ENCODE measurements at regions not wholly inside any gene's neighbourhood (a gene's known extent, or its start where the extent isn't known, plus 50 kb on each side); places are given as distances from the start of the nearest gene placed in this dataset.

- Histone ChIP-seq H3K36me3 (ENCODE audit: control insufficient read depth, insufficient read depth, low read length) (no peaks in the 10 kb centered on the region), H3K9ac (ENCODE audit: insufficient read depth in 1 of 2, low read depth in 2 of 2, low read length in 2 of 2) (no peak overlapping the region), H3K4me3 (no peak overlapping the region), H3K9me3 (replicated peaks; ENCODE audit: control insufficient read depth, insufficient read depth, low read depth, low read length) (no peaks in the 10 kb centered on the region), H3K79me2 (ENCODE audit: control insufficient read depth, insufficient read depth, low read length) (no peaks in the 10 kb centered on the region), H3K9me1 (ENCODE audit: control insufficient read depth, insufficient read depth, low read length) (no peaks in the 10 kb centered on the region), H2AFZ (ENCODE audit: low read depth, low read length) (no peak overlapping the region), H4K20me1 (replicated peaks; ENCODE audit: control insufficient read depth, insufficient read depth, low read length) (no peaks in the 10 kb centered on the region), H3K4me2 (ENCODE audit: insufficient read depth, low read length) (no peak overlapping the region), H3K27ac (ENCODE audit: extremely low read depth, low read depth, low read length) (no peak overlapping the region), H3K4me1 (replicated peaks in 1 of 2; ENCODE audit: control insufficient read depth in 2 of 2, insufficient read depth in 2 of 2, low read length in 2 of 2) (no peaks in the 10 kb centered on the region), H3K27me3 (ENCODE audit: control insufficient read depth in 2 of 2, insufficient read depth in 2 of 2, low read length in 2 of 2) (no peaks in the 10 kb centered on the region)
- ChIA-PET POLR2A (no interaction called here), CTCF (ENCODE audit: low intra/inter-chr PET ratio) (no interaction called here)
- 1% methylated on average over 7 of the region's 7 CpGs for WGBS (ENCODE audit: insufficient coverage, low coverage, missing lambda C conversion rate)
- no TSS peak for BruUV-seq (replicated peaks)
- ATAC-seq (no peak), DNase-seq (ENCODE audit: extremely low read depth in 1 of 4, low spot score in 3 of 4) (no peak), FAIRE-seq (no peak)
- intact Hi-C loops (cut with micrococcal nuclease) (no loop called here), in situ Hi-C loops (cut with MboI) (no loop called here)
- TF ChIP-seq EP400 (IDR thresholded peaks at IDR 0.05), result no peak
- no peak for TF ChIP-seq ARID4B (CRISPR knock-in tag; IDR thresholded peaks at IDR 0.05)
- no peak for TF ChIP-seq ZNF347 (CRISPR knock-in tag; IDR thresholded peaks at IDR 0.05; ENCODE audit: low read depth)
- TF ChIP-seq ZNF311 (CRISPR knock-in tag; IDR thresholded peaks at IDR 0.05), result no peak
- no peak for TF ChIP-seq PTTG1 (tag; IDR thresholded peaks at IDR 0.05; ENCODE audit: low read depth)
- TF ChIP-seq ADNP (tag; IDR thresholded peaks at IDR 0.05), result no peak
- TF ChIP-seq ZNF609 (CRISPR knock-in tag; IDR thresholded peaks at IDR 0.05; ENCODE audit: borderline replicate concordance), result no peak
- no peak for TF ChIP-seq STAT5B (CRISPR knock-in tag; IDR thresholded peaks at IDR 0.05)
- TF ChIP-seq RAD51 (IDR thresholded peaks at IDR 0.05; ENCODE audit: borderline replicate concordance, low read depth), result no peak
- TF ChIP-seq ZNF584 (CRISPR knock-in tag; IDR thresholded peaks at IDR 0.05; ENCODE audit: low read depth), result no peak
- TF ChIP-seq PBX2 (CRISPR knock-in tag; IDR thresholded peaks at IDR 0.05; ENCODE audit: low read depth), result no peak
- TF ChIP-seq PBX2 (tag; conservative IDR thresholded peaks at IDR 0.05; ENCODE audit: low read depth), result no peak
Measured at GRCh38 chr10:84755311-84755710, 426.9 kb downstream of the CCSER2 start.

All from K562 (cell line).